OCI-LY1 (cell line): ENCODE measurements at regions not wholly inside any gene's neighbourhood (a gene's known extent, or its start where the extent isn't known, plus 50 kb on each side); places are given as distances from the start of the nearest gene placed in this dataset.

Experiments used
- CTCF ChIP-seq: fragments of 200-600 bp; sonication (generic), shearing (Covaris generic); IDR thresholded peaks from 2 replicates; pipeline ENCODE4 v1.5.1; 2017; ENCODE audit warnings: mild to moderate bottlenecking, antibody characterized with exemption, low read length, moderate library complexity, mixed read lengths
- EZH2 ChIP-seq: fragments of 200-600 bp; sonication (generic), shearing (Covaris generic); IDR thresholded peaks from 2 replicates; pipeline ENCODE4 v1.8.0; 2017; ENCODE audit warnings: borderline replicate concordance, mixed run types, mild to moderate bottlenecking, antibody characterized with exemption, low read length, moderate library complexity, mixed read lengths

GRCh38 chr21:16832791-16833190 lies 680.1 kb upstream of the CXADR start:
- TF ChIP-seq CTCF (no peak), EZH2 (no peak)
